ENCODE measurements at regions not wholly inside any gene's neighbourhood (a gene's known extent, or its start where the extent isn't known, plus 50 kb on each side); places are given as distances from the start of the nearest gene placed in this dataset.

- H3K9me3 ChIP-seq (ENCODE audit: control insufficient read depth, insufficient read depth, low read length) = peaks cover 24% of the 10 kb centered on the region
- no peak overlapping the region for H3K56ac ChIP-seq (ENCODE audit: extremely low read depth, insufficient read depth, low read length)
- no peak for DNase-seq
- ChIA-PET CTCF (interaction anchor here (0.7 kb wide), 1 partner anchor 8 kb away, joined by 3 read pairs; no protein-coding TSS in a partner anchor), POLR2A (ENCODE audit: unreplicated experiment) (interaction anchor here (0.6 kb wide), 1 partner anchor 28 kb away, joined by 3 read pairs; no protein-coding TSS in a partner anchor)
- no peak overlapping the region for H2AK5ac ChIP-seq (ENCODE audit: low read depth, low read length)
- H2BK20ac ChIP-seq (ENCODE audit: low read depth, low read length) = no peak overlapping the region
- no peaks in the 10 kb centered on the region for H3K36me3 ChIP-seq (ENCODE audit: control insufficient read depth, insufficient read depth, low read length)
- H2AFZ ChIP-seq (replicated peaks; ENCODE audit: low read length, poor library complexity) = no peak overlapping the region
- no peak overlapping the region for H3K27ac ChIP-seq (ENCODE audit: insufficient read depth, low read length)
- H3K4me2 ChIP-seq (ENCODE audit: low read depth, low read length) = no peak overlapping the region
- no peak overlapping the region for H2BK15ac ChIP-seq (ENCODE audit: low read depth, low read length)
- H3K79me1 ChIP-seq (ENCODE audit: low read depth in 1 of 2, low read length in 2 of 2) = no peaks in the 10 kb centered on the region
- no peak overlapping the region for H3K4me3 ChIP-seq (ENCODE audit: insufficient read depth, low read depth, low read length)
- no peak for ATAC-seq (ENCODE audit: low read depth)
- H3K9me1 ChIP-seq (ENCODE audit: insufficient read depth, low read length) = no peaks in the 10 kb centered on the region
- H4K91ac ChIP-seq (ENCODE audit: insufficient read depth, low read depth, low read length) = no peak overlapping the region
- no peaks in the 10 kb centered on the region for H3K4me1 ChIP-seq (ENCODE audit: control insufficient read depth, insufficient read depth, low read length)
- dilution Hi-C loops (cut with HindIII; ENCODE audit: low sequenced_read_pairs, unreplicated experiment) (no loop called here), in situ Hi-C loops (cut with MboI; ENCODE audit: low sequenced_read_pairs) (no loop called here), intact Hi-C loops (cut with micrococcal nuclease) (no loop called here)
- H3K14ac ChIP-seq (replicated peaks; ENCODE audit: low read depth, low read length) = no peak overlapping the region
- no peak overlapping the region for H4K5ac ChIP-seq (ENCODE audit: low read depth, low read length)
- no peak overlapping the region for H3K4ac ChIP-seq (ENCODE audit: low read depth, low read length)
- H3K18ac ChIP-seq (ENCODE audit: low read depth, low read length) = no peak overlapping the region
- no peaks in the 10 kb centered on the region for H3K27me3 ChIP-seq (ENCODE audit: control insufficient read depth, insufficient read depth, low read length)
- WGBS, 2 experiments (ENCODE audit: extremely low coverage in 2 of 2, insufficient read length in 1 of 2) = 93% methylated on average over 3 of the region's 6 CpGs; no CpG with 5 or more reads in 1 of the 2 experiments
- TF ChIP-seq BHLHE40 (IDR thresholded peaks at IDR 0.05; ENCODE audit: low read depth, low read length) (no peak), NFE2L2 (IDR thresholded peaks at IDR 0.05; ENCODE audit: low read depth, low read length) (no peak), ELK1 (IDR thresholded peaks at IDR 0.05; ENCODE audit: borderline replicate concordance, low read depth, low read length) (no peak), MAFK (IDR thresholded peaks at IDR 0.05; ENCODE audit: low read depth, low read length) (no peak), MAZ (IDR thresholded peaks at IDR 0.05; ENCODE audit: borderline replicate concordance, low read depth, low read length) (no peak), MXI1 (IDR thresholded peaks at IDR 0.05; ENCODE audit: borderline replicate concordance, low read depth, low read length) (no peak), RAD21 (IDR thresholded peaks at IDR 0.05; ENCODE audit: low read length) (no peak), POLR2A (IDR thresholded peaks at IDR 0.05; ENCODE audit: low read depth, low read length) (no peak), RCOR1 (IDR thresholded peaks at IDR 0.05; ENCODE audit: insufficient replicate concordance, low read length) (no peak), USF2 (IDR thresholded peaks at IDR 0.05; ENCODE audit: low read depth, low read length) (no peak), RFX5 (IDR thresholded peaks at IDR 0.05; ENCODE audit: low read depth, low read length) (no peak), CEBPB (IDR thresholded peaks at IDR 0.05; ENCODE audit: low read depth, low read length) (no peak), FOS (IDR thresholded peaks at IDR 0.05; ENCODE audit: low read depth, low read length) (no peak), CHD1 (IDR thresholded peaks at IDR 0.05; ENCODE audit: low read depth, low read length) (no peak), CTCF (conservative IDR thresholded peaks at IDR 0.05; ENCODE audit: low read depth, low read length) (no peak)
- no peak overlapping the region for H3K9ac ChIP-seq (ENCODE audit: low read depth, low read length)
- BruUV-seq (replicated peaks) = no TSS peak
- H2BK5ac ChIP-seq (ENCODE audit: low read depth, low read length, poor library complexity, severe bottlenecking) = no peak overlapping the region
- no peak overlapping the region for H2AK9ac ChIP-seq (replicated peaks; ENCODE audit: low read depth, low read length, poor library complexity)
- H2BK120ac ChIP-seq (ENCODE audit: low read depth, low read length) = no peak overlapping the region
- H4K8ac ChIP-seq (ENCODE audit: low read depth in 2 of 2, low read length in 2 of 2) = no peak overlapping the region
- no peaks in the 10 kb centered on the region for H4K20me1 ChIP-seq (ENCODE audit: insufficient read depth, low read length)
- no peak overlapping the region for H3K23ac ChIP-seq (ENCODE audit: low read depth, low read length)
These were observed 192.2 kb downstream of the MAF start for GRCh38 chr16:79408355-79408754.
